K562 (cell line): ENCODE measurements at regions not wholly inside any gene's neighbourhood (a gene's known extent, or its start where the extent isn't known, plus 50 kb on each side); places are given as distances from the start of the nearest gene placed in this dataset.

Experiments used
- ATAC-seq: fragments of 200-7000 bp; cut with Tn5 transposase; 3 replicates; pipeline ENCODE4 v1.9.1; 2020; ENCODE audit warnings: moderate library complexity
- BruUV-seq: library from RNA; stranded (reverse); fragments of 400-500 nt; replicated peaks from 2 replicates; lab custom pipeline; 2021; lab: Mats Ljungman, UMichigan
- CTCF ChIA-PET: fragments of 300-600 bp; formaldehyde crosslinking; extraction: SDS; loops from one replicate; lab custom pipeline; 2021; ENCODE audit warnings: low intra/inter-chr PET ratio; lab: Yijun Ruan, JAX
- POLR2A ChIA-PET: fragments of 300-600, 350-650 bp; sonication (Branson Sonifier 250); formaldehyde crosslinking; extraction: SDS; loops from one replicate; lab custom pipeline; 2021; ENCODE audit warnings: antibody characterized with exemption, inconsistent platforms; lab: Yijun Ruan, JAX
- DNase-seq, 4 experiments: peaks; one replicate each; pipeline versions ENCODE4 v3.0.0 to v3.0.0-alpha.2; 2011 to 2018; ENCODE audit warnings: low spot score in 3 of 4, mixed read lengths in 3 of 4; ENCODE audit errors: extremely low read depth in 1 of 4
- FAIRE-seq: peaks from 2 replicates; lab custom pipeline; 2011; peaks lifted over from hg19 to GRCh38; lab: Jason Lieb, UNC
- H2AFZ ChIP-seq: 2 replicates; pipeline ENCODE4 v1.6.0; 2011; ENCODE audit warnings: low read depth, low read length, control low read depth, inconsistent platforms
- H3K27ac ChIP-seq: fragments of 200-600 bp; 3 replicates; pipeline ENCODE4 v1.8.0; 2011; ENCODE audit warnings: low read depth, mild to moderate bottlenecking, control low read depth, inconsistent platforms, low read length, moderate library complexity, mixed read lengths; ENCODE audit errors: extremely low read depth
- H3K27me3 ChIP-seq, 2 experiments: fragments of 300-600 bp in 1 of 2; 2 replicates in 1 of 2; 3 replicates in 1 of 2; pipeline versions ENCODE4 v1.6.0 to v1.8.0; 2011; ENCODE audit warnings: inconsistent platforms in 2 of 2, low read length in 2 of 2, mild to moderate bottlenecking in 1 of 2, mixed read lengths in 1 of 2, moderate library complexity in 1 of 2; ENCODE audit not compliant: control insufficient read depth in 2 of 2, insufficient read depth in 2 of 2
- H3K36me3 ChIP-seq: fragments of 300-600 bp; 3 replicates; pipeline ENCODE4 v1.8.0; 2011; ENCODE audit warnings: mild to moderate bottlenecking, low read length, inconsistent platforms; ENCODE audit not compliant: control insufficient read depth, insufficient read depth
- H3K4me1 ChIP-seq, 2 experiments: fragments of 200-600 bp in 1 of 2; replicated peaks in 1 of 2; 2 replicates in 1 of 2; 3 replicates in 1 of 2; pipeline versions ENCODE4 v1.5.1 to v1.8.0; 2011; ENCODE audit warnings: inconsistent platforms in 2 of 2, low read length in 2 of 2, mild to moderate bottlenecking in 1 of 2, mixed read lengths in 1 of 2, moderate library complexity in 1 of 2; ENCODE audit not compliant: control insufficient read depth in 2 of 2, insufficient read depth in 2 of 2
- H3K4me2 ChIP-seq: 2 replicates; pipeline ENCODE4 v1.6.1; 2011; ENCODE audit warnings: low read length, control low read depth, inconsistent platforms, mixed read lengths; ENCODE audit not compliant: insufficient read depth
- H3K4me3 ChIP-seq: fragments of 200-600 bp; sonication (generic), shearing (Covaris generic); 2 replicates; pipeline ENCODE4 v1.5.1; 2016; ENCODE audit warnings: control low read depth, inconsistent platforms
- H3K79me2 ChIP-seq: fragments of 200-600 bp; 3 replicates; pipeline ENCODE4 v1.8.0; 2011; ENCODE audit warnings: low read length, inconsistent platforms; ENCODE audit not compliant: control insufficient read depth, insufficient read depth
- H3K9ac ChIP-seq, 2 experiments: 2 replicates each; pipeline versions ENCODE4 v1.6.0 to v1.6.1; 2011; ENCODE audit warnings: low read depth in 2 of 2, low read length in 2 of 2, control low read depth in 1 of 2, inconsistent platforms in 1 of 2, mild to moderate bottlenecking in 1 of 2, mixed read lengths in 1 of 2; ENCODE audit not compliant: insufficient read depth in 1 of 2
- H3K9me1 ChIP-seq: one replicate; pipeline ENCODE4 v1.6.0; 2011; ENCODE audit warnings: inconsistent platforms, mild to moderate bottlenecking, low read length, moderate library complexity; ENCODE audit not compliant: control insufficient read depth, insufficient read depth
- H3K9me3 ChIP-seq: replicated peaks from 2 replicates; pipeline ENCODE4 v1.5.1; 2011; ENCODE audit warnings: low read depth, low read length, inconsistent platforms; ENCODE audit not compliant: control insufficient read depth, insufficient read depth
- H4K20me1 ChIP-seq: replicated peaks from 2 replicates; pipeline ENCODE4 v1.6.1; 2011; ENCODE audit warnings: low read length, inconsistent platforms, mixed read lengths; ENCODE audit not compliant: control insufficient read depth, insufficient read depth
- ARNT ChIP-seq, 2 experiments: fragments of 450-650 bp; IDR thresholded peaks; 2 replicates each; pipeline ENCODE4 v1.6.1; 2016; ENCODE audit warnings: mild to moderate bottlenecking in 1 of 2
- DIDO1 ChIP-seq: fragments of 450-650 bp; IDR thresholded peaks from 2 replicates; pipeline ENCODE4 v1.6.1; 2016; ENCODE audit warnings: low read depth, missing biosample characterization, missing genetic modification characterization
- HNRNPH1 ChIP-seq: fragments of 200-400 bp; formaldehyde crosslinking; optimal IDR thresholded peaks from 2 replicates; pipeline ENCODE3; 2017; ENCODE audit warnings: low read depth, mild to moderate bottlenecking, low read length, moderate library complexity
- KAT7 ChIP-seq: sonication (generic); formaldehyde crosslinking; IDR thresholded peaks from 2 replicates; pipeline ENCODE4 v1.8.0; 2022; ENCODE audit warnings: missing genetic modification reagents, mild to moderate bottlenecking, borderline replicate concordance
- KHSRP ChIP-seq: fragments of 450-650 bp; IDR thresholded peaks from 2 replicates; pipeline ENCODE4 v1.6.1; 2017
- LEF1 ChIP-seq: fragments of 450-650 bp; IDR thresholded peaks from 2 replicates; pipeline ENCODE4 v1.6.1; 2016; ENCODE audit warnings: mild to moderate bottlenecking
- NCOA2 ChIP-seq, 2 experiments: fragments of 450-650 bp; IDR thresholded peaks; 2 replicates each; pipeline ENCODE4 v1.6.1; 2018; ENCODE audit warnings: mild to moderate bottlenecking in 2 of 2, moderate library complexity in 1 of 2; ENCODE audit not compliant: partially characterized antibody in 2 of 2
- PHB2 ChIP-seq: fragments of 450-650 bp; IDR thresholded peaks from 2 replicates; pipeline ENCODE4 v1.6.1; 2017; ENCODE audit warnings: low read depth
- SMARCE1 ChIP-seq: fragments of 450-650 bp; IDR thresholded peaks from 2 replicates; pipeline ENCODE4 v1.7.1; 2016; ENCODE audit warnings: mild to moderate bottlenecking
- ZNF224 ChIP-seq: sonication (generic); formaldehyde crosslinking; IDR thresholded peaks from 2 replicates; pipeline ENCODE4 v1.8.0; 2022; ENCODE audit warnings: mild to moderate bottlenecking, missing genetic modification reagents
- ZNF57 ChIP-seq: fragments of 450-650 bp; formaldehyde crosslinking; IDR thresholded peaks from 2 replicates; pipeline ENCODE4 v1.4.0; 2020; ENCODE audit warnings: mild to moderate bottlenecking, moderate library complexity
- WGBS: fragments of 100-300 bp; shearing (Covaris generic); methylation state at CpG from one replicate; pipeline ENCODE4 v1.1.6; 2016; ENCODE audit warnings: low coverage, mixed read lengths; ENCODE audit not compliant: insufficient coverage; ENCODE audit errors: missing lambda C conversion rate; 5-methylcytosine and 5-hydroxymethylcytosine counted together
- in situ Hi-C: fragments of 300-500 bp; cut with MboI; formaldehyde crosslinking; loops from 4 replicates; pipeline ENCODE4 v1.15.0; 2018; ENCODE audit warnings: inconsistent platforms, mixed read lengths
- intact Hi-C: fragments of 100-400 bp; cut with micrococcal nuclease; formaldehyde crosslinking; loops from 2 replicates; pipeline ENCODE4 v1.14.2; 2022
- TF ChIP-seq, protein P1 (sequence below): fragments of 250-450 bp; sonication (Bioruptor Pico); IDR thresholded peaks from 2 replicates; pipeline ENCODE4 v1.5.0; 2021; ENCODE audit warnings: mild to moderate bottlenecking, moderate library complexity
- TF ChIP-seq, protein P2 (sequence below): sonication (generic); formaldehyde crosslinking; IDR thresholded peaks from 2 replicates; pipeline ENCODE4 v1.8.0; 2022; ENCODE audit warnings: mild to moderate bottlenecking, missing genetic modification reagents

DNA sequence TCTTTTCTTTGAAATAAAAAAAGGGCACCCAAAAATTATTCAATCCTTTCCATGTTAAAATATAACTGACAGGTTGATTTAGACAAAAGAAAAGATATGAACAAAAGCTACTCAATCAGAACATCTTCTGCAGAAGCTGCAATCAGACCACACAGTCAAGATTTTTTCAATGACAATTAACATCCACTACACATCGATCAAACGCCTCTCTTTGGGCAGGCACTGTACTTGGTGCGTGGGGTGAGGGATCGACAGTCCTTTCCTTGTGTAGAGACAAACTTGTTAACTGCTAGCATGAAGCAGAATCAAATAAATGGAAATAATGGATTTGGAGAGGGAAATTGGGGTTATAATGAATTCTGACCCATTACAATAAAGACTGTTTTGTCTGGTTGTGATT is 71.2 kb upstream of the SESN3 start:
- H3K4me3 ChIP-seq = no peak overlapping the region
- CTCF ChIA-PET = no interaction called here
- peaks cover 6 to 20% of the 10 kb centered on the region in 2 experiments; a peak in 3 of 5 replicates for H3K27me3 ChIP-seq
- no peak overlapping the region for H3K9ac ChIP-seq
- intact Hi-C loops = no loop called here
- H3K4me2 ChIP-seq = no peak overlapping the region
- H3K9me3 ChIP-seq = no peaks in the 10 kb centered on the region
- H3K9me1 ChIP-seq = no peaks in the 10 kb centered on the region
- ATAC-seq = no peak
- no peak overlapping the region for H3K27ac ChIP-seq
- H4K20me1 ChIP-seq = no peaks in the 10 kb centered on the region
- no peak for FAIRE-seq
- in situ Hi-C loops = loop anchor here (10.0 kb wide), 1 partner anchor 147 kb away; no protein-coding TSS in a partner anchor
- 6% methylated on average over 4 of the region's 4 CpGs for WGBS
- H2AFZ ChIP-seq = no peak overlapping the region
- no TSS peak for BruUV-seq
- no peaks in the 10 kb centered on the region for H3K79me2 ChIP-seq
- H3K4me1 ChIP-seq = peaks cover 0 to 9% of the 10 kb centered on the region in 2 experiments; a peak in 1 of 5 replicates
- TF ChIP-seq KHSRP (no peak), LEF1 (no peak), DIDO1 (tag) (no peak), PHB2 (no peak), ARNT (IDR thresholded peaks at IDR 0.05) (no peak), NCOA2 (IDR thresholded peaks at IDR 0.05; ENCODE audit: partially characterized antibody in 2 of 2) (no peak), KAT7 (CRISPR knock-in tag) (no peak), SMARCE1 (no peak), HNRNPH1 (no peak), ZNF224 (CRISPR knock-in tag) (no peak), ZNF57 (CRISPR knock-in tag) (no peak)
- TF ChIP-seq, protein P1, sequence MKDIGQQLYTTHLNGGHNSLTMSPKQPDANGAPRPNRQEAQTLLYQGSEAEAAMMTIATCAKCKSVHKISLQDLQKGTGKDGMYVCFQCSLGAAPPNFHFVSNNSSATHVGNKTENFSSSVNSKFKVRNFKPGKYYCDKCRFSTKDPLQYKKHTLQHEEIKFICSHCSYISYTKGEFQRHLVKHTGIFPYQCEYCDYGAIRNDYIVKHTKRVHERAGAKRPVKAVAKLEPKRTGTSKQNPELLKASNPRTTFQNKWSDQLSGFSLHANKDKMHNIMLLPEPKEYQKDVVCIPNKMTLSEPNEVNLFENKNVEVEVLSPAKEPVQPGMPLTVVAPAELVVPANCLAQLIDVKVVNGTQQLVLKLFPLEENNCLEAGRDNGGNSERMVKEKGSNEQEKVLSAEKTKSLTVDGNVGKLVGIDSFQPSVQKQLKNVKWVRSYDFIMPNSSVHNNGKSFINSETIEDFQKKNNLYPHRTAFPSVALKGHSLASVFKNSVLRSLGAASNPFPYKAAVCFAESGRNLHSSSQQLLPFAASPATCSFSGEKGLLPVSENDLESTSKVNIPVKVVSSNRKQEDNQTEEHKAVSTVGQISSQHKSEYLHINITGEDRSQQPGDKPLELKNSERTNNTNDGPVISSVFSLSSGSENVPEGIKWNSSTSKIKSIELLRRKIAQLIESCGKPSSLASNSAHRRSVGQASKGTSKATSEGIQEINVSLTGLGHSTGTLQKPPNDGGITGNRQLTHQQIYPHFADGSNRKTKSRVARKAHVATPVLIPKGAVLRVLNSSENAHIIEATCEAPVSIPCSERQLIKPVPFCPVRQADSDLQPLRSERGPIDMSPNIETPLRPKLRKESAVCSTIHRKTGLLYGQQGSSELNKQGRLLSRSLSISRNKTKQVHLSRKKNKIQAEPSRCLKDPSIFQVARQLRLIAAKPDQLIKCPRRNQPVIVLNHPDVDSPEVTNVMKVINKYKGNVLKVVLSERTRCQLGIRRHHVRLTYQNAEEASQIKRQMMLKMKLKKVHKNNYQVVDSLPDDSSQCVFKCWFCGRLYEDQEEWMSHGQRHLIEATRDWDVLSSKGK (CRISPR knock-in tag) = no peak
- TF ChIP-seq, protein P2, sequence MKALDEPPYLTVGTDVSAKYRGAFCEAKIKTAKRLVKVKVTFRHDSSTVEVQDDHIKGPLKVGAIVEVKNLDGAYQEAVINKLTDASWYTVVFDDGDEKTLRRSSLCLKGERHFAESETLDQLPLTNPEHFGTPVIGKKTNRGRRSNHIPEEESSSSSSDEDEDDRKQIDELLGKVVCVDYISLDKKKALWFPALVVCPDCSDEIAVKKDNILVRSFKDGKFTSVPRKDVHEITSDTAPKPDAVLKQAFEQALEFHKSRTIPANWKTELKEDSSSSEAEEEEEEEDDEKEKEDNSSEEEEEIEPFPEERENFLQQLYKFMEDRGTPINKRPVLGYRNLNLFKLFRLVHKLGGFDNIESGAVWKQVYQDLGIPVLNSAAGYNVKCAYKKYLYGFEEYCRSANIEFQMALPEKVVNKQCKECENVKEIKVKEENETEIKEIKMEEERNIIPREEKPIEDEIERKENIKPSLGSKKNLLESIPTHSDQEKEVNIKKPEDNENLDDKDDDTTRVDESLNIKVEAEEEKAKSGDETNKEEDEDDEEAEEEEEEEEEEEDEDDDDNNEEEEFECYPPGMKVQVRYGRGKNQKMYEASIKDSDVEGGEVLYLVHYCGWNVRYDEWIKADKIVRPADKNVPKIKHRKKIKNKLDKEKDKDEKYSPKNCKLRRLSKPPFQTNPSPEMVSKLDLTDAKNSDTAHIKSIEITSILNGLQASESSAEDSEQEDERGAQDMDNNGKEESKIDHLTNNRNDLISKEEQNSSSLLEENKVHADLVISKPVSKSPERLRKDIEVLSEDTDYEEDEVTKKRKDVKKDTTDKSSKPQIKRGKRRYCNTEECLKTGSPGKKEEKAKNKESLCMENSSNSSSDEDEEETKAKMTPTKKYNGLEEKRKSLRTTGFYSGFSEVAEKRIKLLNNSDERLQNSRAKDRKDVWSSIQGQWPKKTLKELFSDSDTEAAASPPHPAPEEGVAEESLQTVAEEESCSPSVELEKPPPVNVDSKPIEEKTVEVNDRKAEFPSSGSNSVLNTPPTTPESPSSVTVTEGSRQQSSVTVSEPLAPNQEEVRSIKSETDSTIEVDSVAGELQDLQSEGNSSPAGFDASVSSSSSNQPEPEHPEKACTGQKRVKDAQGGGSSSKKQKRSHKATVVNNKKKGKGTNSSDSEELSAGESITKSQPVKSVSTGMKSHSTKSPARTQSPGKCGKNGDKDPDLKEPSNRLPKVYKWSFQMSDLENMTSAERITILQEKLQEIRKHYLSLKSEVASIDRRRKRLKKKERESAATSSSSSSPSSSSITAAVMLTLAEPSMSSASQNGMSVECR = no peak
- no peaks in the 10 kb centered on the region for H3K36me3 ChIP-seq
- POLR2A ChIA-PET = no interaction called here
- DNase-seq = no peak
